ENCODE measurements at regions not wholly inside any gene's neighbourhood (a gene's known extent, or its start where the extent isn't known, plus 50 kb on each side); places are given as distances from the start of the nearest gene placed in this dataset.

DNA sequence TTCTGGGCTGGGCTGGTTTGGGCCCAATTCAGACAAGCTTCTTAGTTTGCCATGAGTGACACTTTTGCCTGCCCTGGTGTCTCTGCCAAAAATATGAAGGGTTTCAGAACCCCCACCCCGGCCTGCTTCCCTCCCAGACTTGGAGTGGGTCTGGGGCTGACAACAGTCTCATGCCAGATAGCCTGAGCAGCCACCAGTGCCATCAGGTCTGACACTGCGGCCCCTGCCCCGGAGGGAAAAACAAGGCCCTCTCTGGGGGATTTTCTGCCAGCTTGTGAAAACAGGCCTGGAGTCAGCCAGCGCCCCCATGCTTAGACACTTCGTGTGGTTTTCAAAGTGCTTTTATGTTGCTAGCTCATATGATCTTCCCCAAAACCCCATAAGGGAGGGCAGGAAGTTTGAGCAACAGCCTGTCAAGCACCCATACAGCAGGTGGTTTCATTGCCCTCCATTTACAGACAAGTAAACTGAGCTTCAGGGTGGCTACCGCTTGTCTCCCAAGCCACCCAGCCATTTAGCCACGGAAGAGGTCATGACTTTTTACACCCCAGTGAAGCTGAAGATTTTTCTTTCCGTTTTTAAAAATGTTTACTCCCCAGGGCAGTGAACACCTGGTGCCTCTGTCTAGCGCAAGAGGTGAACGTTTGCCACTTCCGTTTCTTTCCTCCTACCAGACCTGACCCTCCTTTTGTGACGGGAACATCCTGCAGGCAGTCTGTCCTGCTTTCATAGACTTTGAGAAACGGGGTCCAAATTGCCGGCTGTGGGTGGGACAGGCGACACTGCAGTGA lies 300.6 kb downstream of the SEC14L1 start:
- intact Hi-C loops (cut with micrococcal nuclease), result no loop called here
- H3K9me3 ChIP-seq (replicated peaks), result no peaks in the 10 kb centered on the region
- no peak overlapping the region for H3K4me3 ChIP-seq
- H3K27me3 ChIP-seq (ENCODE audit: low read depth), result no peaks in the 10 kb centered on the region
- no peak for DNase-seq
- peaks cover 96% of the 10 kb centered on the region for H3K4me1 ChIP-seq
- peak overlapping the region; percentile 76 for H3K27ac ChIP-seq (replicated peaks)
- no peaks in the 10 kb centered on the region for H3K36me3 ChIP-seq
- TF ChIP-seq, protein P1, sequence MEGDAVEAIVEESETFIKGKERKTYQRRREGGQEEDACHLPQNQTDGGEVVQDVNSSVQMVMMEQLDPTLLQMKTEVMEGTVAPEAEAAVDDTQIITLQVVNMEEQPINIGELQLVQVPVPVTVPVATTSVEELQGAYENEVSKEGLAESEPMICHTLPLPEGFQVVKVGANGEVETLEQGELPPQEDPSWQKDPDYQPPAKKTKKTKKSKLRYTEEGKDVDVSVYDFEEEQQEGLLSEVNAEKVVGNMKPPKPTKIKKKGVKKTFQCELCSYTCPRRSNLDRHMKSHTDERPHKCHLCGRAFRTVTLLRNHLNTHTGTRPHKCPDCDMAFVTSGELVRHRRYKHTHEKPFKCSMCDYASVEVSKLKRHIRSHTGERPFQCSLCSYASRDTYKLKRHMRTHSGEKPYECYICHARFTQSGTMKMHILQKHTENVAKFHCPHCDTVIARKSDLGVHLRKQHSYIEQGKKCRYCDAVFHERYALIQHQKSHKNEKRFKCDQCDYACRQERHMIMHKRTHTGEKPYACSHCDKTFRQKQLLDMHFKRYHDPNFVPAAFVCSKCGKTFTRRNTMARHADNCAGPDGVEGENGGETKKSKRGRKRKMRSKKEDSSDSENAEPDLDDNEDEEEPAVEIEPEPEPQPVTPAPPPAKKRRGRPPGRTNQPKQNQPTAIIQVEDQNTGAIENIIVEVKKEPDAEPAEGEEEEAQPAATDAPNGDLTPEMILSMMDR (IDR thresholded peaks at IDR 0.05; ENCODE audit: borderline replicate concordance), result no peak

DNA sequence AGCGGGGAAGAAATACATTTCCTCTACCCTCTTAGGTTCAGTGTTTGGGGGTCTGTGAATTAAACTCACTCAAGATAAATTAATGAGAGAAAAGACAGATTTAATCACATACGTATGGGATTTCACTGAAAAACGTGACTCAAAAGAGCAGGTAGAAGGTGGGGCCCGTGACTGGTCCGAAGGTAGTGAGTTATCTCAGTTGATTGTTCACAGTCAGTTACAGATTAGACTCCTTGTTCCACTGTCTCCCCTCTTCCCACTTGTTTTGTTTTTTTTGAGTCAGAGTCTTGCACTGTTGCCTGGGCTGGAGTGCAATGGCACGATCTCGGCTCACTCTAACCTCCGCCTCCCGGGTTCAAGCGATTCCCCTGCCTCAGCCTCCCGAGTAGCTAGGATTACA lies 301.2 kb downstream of the SEC14L1 start:
- intact Hi-C loops (cut with micrococcal nuclease), result no loop called here
- peaks cover 96% of the 10 kb centered on the region for H3K4me1 ChIP-seq
- TF ChIP-seq, protein P1 (IDR thresholded peaks at IDR 0.05; ENCODE audit: borderline replicate concordance), result no peak

DNA sequence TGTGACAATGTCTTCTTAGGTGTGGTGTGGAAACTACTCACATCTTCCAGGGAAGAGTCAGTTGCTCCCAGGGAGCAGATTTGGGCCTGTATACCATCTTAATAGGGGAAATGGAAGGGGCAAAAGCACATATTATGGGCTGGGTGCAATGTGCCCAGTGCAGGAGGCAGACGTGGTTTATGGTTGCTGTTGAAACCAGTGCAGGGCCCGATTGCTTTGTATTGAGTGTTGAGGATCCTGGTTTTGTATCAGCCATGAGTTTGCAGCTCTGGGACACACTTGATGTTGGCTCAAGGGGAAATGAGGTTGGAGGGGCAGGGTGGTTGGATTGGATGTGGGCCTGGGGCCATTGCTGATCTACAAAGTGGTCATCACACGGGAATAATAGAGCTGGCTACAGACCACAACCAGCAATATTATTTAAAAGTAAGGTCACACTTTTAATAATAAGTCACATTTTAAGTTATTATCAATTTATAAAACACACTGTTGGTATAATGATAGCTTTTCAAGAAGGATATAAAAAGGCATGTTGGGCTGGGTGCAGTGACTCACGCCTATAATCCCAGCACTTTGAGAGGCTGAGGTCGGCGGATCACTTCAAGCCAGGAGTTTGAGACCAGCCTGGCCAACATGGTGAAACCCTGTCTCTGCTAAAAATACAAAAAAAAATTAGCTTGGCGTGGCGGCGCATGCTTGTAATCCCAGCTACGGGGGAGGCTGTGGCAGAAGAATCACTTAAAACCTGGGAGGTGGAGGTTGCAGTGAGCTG lies 302.4 kb downstream of the SEC14L1 start:
- H3K4me3 ChIP-seq, result no peak overlapping the region
- intact Hi-C loops (cut with micrococcal nuclease), result no loop called here
- H3K36me3 ChIP-seq, result no peaks in the 10 kb centered on the region
- H3K27ac ChIP-seq (replicated peaks), result peak overlapping the region; percentile 88
- peaks cover 88% of the 10 kb centered on the region for H3K4me1 ChIP-seq
- DNase-seq, result no peak
- TF ChIP-seq, protein P1 (IDR thresholded peaks at IDR 0.05; ENCODE audit: borderline replicate concordance), result no peak
- H3K27me3 ChIP-seq (ENCODE audit: low read depth), result no peaks in the 10 kb centered on the region
- no peaks in the 10 kb centered on the region for H3K9me3 ChIP-seq (replicated peaks)

More for the DNA sequence above, 301.2 kb downstream of the SEC14L1 start:
- Histone ChIP-seq H3K27ac (replicated peaks) (peak overlapping the region; percentile 76), H3K36me3 (no peaks in the 10 kb centered on the region), H3K27me3 (ENCODE audit: low read depth) (no peaks in the 10 kb centered on the region), H3K9me3 (replicated peaks) (no peaks in the 10 kb centered on the region), H3K4me3 (no peak overlapping the region)
- DNase-seq, result no peak

DNA sequence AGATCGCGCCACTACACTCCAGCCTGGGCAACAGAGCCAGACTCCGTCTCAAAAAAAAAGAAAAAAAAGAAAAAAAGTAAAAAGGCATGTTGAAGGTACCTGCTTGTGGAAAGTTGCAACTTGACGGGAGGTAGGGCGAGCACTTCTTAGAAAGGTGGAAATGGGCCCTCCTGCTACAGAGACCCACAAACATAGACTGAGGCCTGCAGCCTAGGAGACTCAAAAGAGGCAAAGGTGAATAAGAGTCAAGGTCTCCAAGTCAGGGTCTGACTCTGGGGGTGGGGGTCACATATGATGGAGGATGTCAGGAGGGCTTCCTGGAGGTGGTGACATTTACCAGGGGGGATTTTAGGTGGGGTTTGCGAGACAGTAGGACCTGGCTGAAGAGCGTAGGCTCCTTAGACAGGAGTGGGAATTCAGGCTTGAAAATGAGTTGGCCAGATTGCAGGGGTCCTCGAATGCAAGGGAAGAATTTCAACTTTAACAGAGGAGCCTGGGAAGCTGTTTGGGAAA lies 303.0 kb downstream of the SEC14L1 start:
- H3K4me1 ChIP-seq, result peaks cover 84% of the 10 kb centered on the region
- H3K4me3 ChIP-seq, result no peak overlapping the region
- no peak for DNase-seq
- no peaks in the 10 kb centered on the region for H3K36me3 ChIP-seq
- intact Hi-C loops (cut with micrococcal nuclease), result no loop called here
- TF ChIP-seq, protein P1 (IDR thresholded peaks at IDR 0.05; ENCODE audit: borderline replicate concordance), result no peak
- H3K27ac ChIP-seq (replicated peaks), result peak overlapping the region; percentile 88
- no peaks in the 10 kb centered on the region for H3K27me3 ChIP-seq (ENCODE audit: low read depth)
- H3K9me3 ChIP-seq (replicated peaks), result no peaks in the 10 kb centered on the region

DNA sequence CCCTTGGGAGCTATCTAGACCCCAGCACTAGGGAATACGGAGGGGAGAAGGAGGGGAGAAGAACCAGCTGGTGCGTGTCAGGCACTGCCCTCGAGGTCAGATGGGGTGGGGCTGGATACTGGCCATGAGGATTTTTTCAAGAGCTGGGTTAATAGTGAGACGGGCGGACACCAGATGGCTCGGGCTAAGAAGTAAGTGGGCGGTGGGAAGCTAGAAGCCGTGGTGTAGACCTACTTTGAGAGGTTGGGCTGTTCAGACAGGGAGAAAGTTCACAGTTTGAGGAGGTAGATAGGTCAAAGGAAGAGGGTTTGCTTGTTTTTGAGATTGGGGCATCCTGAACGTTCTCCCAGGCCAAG lies 303.8 kb downstream of the SEC14L1 start:
- DNase-seq, result peak; percentile 72
- no peaks in the 10 kb centered on the region for H3K27me3 ChIP-seq (ENCODE audit: low read depth)
- intact Hi-C loops (cut with micrococcal nuclease), result no loop called here
- H3K4me1 ChIP-seq, result peaks cover 84% of the 10 kb centered on the region
- H3K4me3 ChIP-seq, result no peak overlapping the region
- H3K27ac ChIP-seq (replicated peaks), result peak overlapping the region; percentile 88
- no peaks in the 10 kb centered on the region for H3K9me3 ChIP-seq (replicated peaks)
- H3K36me3 ChIP-seq, result no peaks in the 10 kb centered on the region
- TF ChIP-seq, protein P1 (IDR thresholded peaks at IDR 0.05; ENCODE audit: borderline replicate concordance), result no peak

All from left ventricle myocardium inferior (tissue), 1 donor.